ENCODE measurements at regions not wholly inside any gene's neighbourhood (a gene's known extent, or its start where the extent isn't known, plus 50 kb on each side); places are given as distances from the start of the nearest gene placed in this dataset.

- TF ChIP-seq, protein P1, sequence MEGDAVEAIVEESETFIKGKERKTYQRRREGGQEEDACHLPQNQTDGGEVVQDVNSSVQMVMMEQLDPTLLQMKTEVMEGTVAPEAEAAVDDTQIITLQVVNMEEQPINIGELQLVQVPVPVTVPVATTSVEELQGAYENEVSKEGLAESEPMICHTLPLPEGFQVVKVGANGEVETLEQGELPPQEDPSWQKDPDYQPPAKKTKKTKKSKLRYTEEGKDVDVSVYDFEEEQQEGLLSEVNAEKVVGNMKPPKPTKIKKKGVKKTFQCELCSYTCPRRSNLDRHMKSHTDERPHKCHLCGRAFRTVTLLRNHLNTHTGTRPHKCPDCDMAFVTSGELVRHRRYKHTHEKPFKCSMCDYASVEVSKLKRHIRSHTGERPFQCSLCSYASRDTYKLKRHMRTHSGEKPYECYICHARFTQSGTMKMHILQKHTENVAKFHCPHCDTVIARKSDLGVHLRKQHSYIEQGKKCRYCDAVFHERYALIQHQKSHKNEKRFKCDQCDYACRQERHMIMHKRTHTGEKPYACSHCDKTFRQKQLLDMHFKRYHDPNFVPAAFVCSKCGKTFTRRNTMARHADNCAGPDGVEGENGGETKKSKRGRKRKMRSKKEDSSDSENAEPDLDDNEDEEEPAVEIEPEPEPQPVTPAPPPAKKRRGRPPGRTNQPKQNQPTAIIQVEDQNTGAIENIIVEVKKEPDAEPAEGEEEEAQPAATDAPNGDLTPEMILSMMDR (tag by site-specific recombination; IDR thresholded peaks at IDR 0.05), result no peak
- TF ChIP-seq HOXA7 (CRISPR knock-in tag; IDR thresholded peaks at IDR 0.05; ENCODE audit: borderline replicate concordance) (no peak), ZNF223 (tag by site-specific recombination; IDR thresholded peaks at IDR 0.05) (no peak), ZNF394 (tag by site-specific recombination; IDR thresholded peaks at IDR 0.05; ENCODE audit: borderline replicate concordance) (no peak), KLF16 (tag by site-specific recombination; IDR thresholded peaks at IDR 0.05) (no peak), ZFP3 (tag by site-specific recombination; IDR thresholded peaks at IDR 0.05; ENCODE audit: low read depth) (no peak), ELK4 (IDR thresholded peaks at IDR 0.05; ENCODE audit: borderline replicate concordance, low read depth, low read length) (no peak), ATF2 (tag by site-specific recombination; IDR thresholded peaks at IDR 0.05; ENCODE audit: low read depth) (no peak), MEIS1 (CRISPR knock-in tag; IDR thresholded peaks at IDR 0.05; ENCODE audit: borderline replicate concordance) (no peak), SETDB1 (IDR thresholded peaks at IDR 0.05; ENCODE audit: insufficient read length, low read length) (no peak), ZFP41 (tag by site-specific recombination; IDR thresholded peaks at IDR 0.05; ENCODE audit: borderline replicate concordance) (no peak), ZFHX2 (tag by site-specific recombination; conservative IDR thresholded peaks at IDR 0.05) (no peak), TCF7L2 (IDR thresholded peaks at IDR 0.05; ENCODE audit: borderline replicate concordance, low read depth, low read length) (no peak), BCL11A (tag by site-specific recombination; IDR thresholded peaks at IDR 0.05; ENCODE audit: low read depth) (no peak)
These were observed 154.1 kb upstream of the MYLIP start for GRCh38 chr6:15974817-15975216.
